GM12878 (cell line): ENCODE measurements at regions not wholly inside any gene's neighbourhood (a gene's known extent, or its start where the extent isn't known, plus 50 kb on each side); places are given as distances from the start of the nearest gene placed in this dataset.

Experiments used
- ATAC-seq: fragments of 200-7000 bp; cut with Tn5 transposase; 3 replicates; pipeline ENCODE4 v1.9.1; 2020; ENCODE audit warnings: mild to moderate bottlenecking, moderate library complexity
- BruUV-seq: library from RNA; stranded (reverse); fragments of 400-500 nt; replicated peaks from 2 replicates; lab custom pipeline; 2021; lab: Mats Ljungman, UMichigan
- CTCF ChIA-PET: fragments of 300-600 bp; sonication (Branson Sonifier 250); formaldehyde crosslinking; extraction: SDS; loops from one replicate; lab custom pipeline; 2021; ENCODE audit warnings: inconsistent platforms; lab: Yijun Ruan, JAX
- POLR2A ChIA-PET: fragments of 350-600 bp; formaldehyde crosslinking; extraction: SDS; loops from one replicate; lab custom pipeline; 2021; ENCODE audit warnings: inconsistent platforms; lab: Charles Lee
- RAD21 ChIA-PET: fragments of 300-600 bp; sonication (Branson Sonifier 250); formaldehyde crosslinking; loops from one replicate; lab custom pipeline; 2023; ENCODE audit warnings: antibody characterized with exemption; ENCODE audit not compliant: unreplicated experiment; lab: Charles Lee
- SMC1A ChIA-PET: fragments of 300-600 bp; sonication (Branson Sonifier 250); formaldehyde crosslinking; loops from one replicate; lab custom pipeline; 2023; ENCODE audit not compliant: unreplicated experiment, uncharacterized antibody; lab: Charles Lee
- DNase-seq: peaks from one replicate; pipeline ENCODE4 v3.0.0-alpha.2; 2011; ENCODE audit warnings: low read depth, low spot score
- FAIRE-seq: peaks from 3 replicates; lab custom pipeline; 2011; peaks lifted over from hg19 to GRCh38; lab: Jason Lieb, UNC
- H2AFZ ChIP-seq: 2 replicates; pipeline ENCODE4 v1.6.0; 2011; ENCODE audit warnings: low read depth, low read length, control low read depth; ENCODE audit not compliant: control insufficient read depth
- H3K27ac ChIP-seq: 2 replicates; pipeline ENCODE4 v1.5.1; 2011; ENCODE audit warnings: control low read depth; ENCODE audit not compliant: control insufficient read depth, insufficient read depth
- H3K27me3 ChIP-seq, 2 experiments: replicated peaks in 1 of 2; 2 replicates each; pipeline versions ENCODE4 v1.6.0 to v1.6.1; 2011; ENCODE audit warnings: low read length in 1 of 2; ENCODE audit not compliant: control insufficient read depth in 2 of 2, insufficient read depth in 2 of 2
- H3K36me3 ChIP-seq, 2 experiments: 2 replicates each; pipeline ENCODE4 v1.5.1; 2011; ENCODE audit warnings: low read length in 1 of 2; ENCODE audit not compliant: control insufficient read depth in 2 of 2, insufficient read depth in 2 of 2
- H3K4me1 ChIP-seq: 2 replicates; pipeline ENCODE4 v1.6.1; 2011; ENCODE audit warnings: mild to moderate bottlenecking, low read length, moderate library complexity, mixed read lengths; ENCODE audit not compliant: control insufficient read depth, insufficient read depth
- H3K4me2 ChIP-seq: 2 replicates; pipeline ENCODE4 v1.6.0; 2011; ENCODE audit warnings: control low read depth; ENCODE audit not compliant: control insufficient read depth, insufficient read depth
- H3K4me3 ChIP-seq: fragments of 200-600 bp; sonication (generic); 2 replicates; pipeline ENCODE4 v1.5.1; 2016
- H3K79me2 ChIP-seq: 2 replicates; pipeline ENCODE4 v1.6.0; 2011; ENCODE audit warnings: low read length; ENCODE audit not compliant: control insufficient read depth, insufficient read depth
- H3K9ac ChIP-seq: 2 replicates; pipeline ENCODE4 v1.8.0; 2011; ENCODE audit warnings: low read length, control low read depth, mixed read lengths; ENCODE audit not compliant: control insufficient read depth, insufficient read depth
- H3K9me3 ChIP-seq: replicated peaks from 3 replicates; pipeline ENCODE4 v1.5.1; 2011; ENCODE audit warnings: mild to moderate bottlenecking, low read length; ENCODE audit not compliant: control insufficient read depth, insufficient read depth
- H4K20me1 ChIP-seq: 2 replicates; pipeline ENCODE4 v1.6.0; 2011; ENCODE audit not compliant: control insufficient read depth, insufficient read depth
- CUX1 ChIP-seq: IDR thresholded peaks from 2 replicates; pipeline ENCODE4 v1.6.1; 2012; ENCODE audit warnings: improper control_type of control experiment, low read depth, low read length; ENCODE audit not compliant: insufficient replicate concordance
- ELK1 ChIP-seq: IDR thresholded peaks from 2 replicates; pipeline ENCODE4 v1.6.1; 2012; ENCODE audit warnings: low read depth, low read length, improper control_type of control experiment
- HDGF ChIP-seq: fragments of 450-650 bp; IDR thresholded peaks from 2 replicates; pipeline ENCODE4 v1.6.1; 2016; ENCODE audit warnings: antibody characterized with exemption
- KLF5 ChIP-seq: fragments of 450-650 bp; IDR thresholded peaks from 2 replicates; pipeline ENCODE4 v1.6.1; 2014; ENCODE audit warnings: mild to moderate bottlenecking; ENCODE audit not compliant: partially characterized antibody
- NFYA ChIP-seq: IDR thresholded peaks from 2 replicates; pipeline ENCODE4 v1.6.1; 2011; ENCODE audit warnings: low read depth, mild to moderate bottlenecking, low read length, improper control_type of control experiment, borderline replicate concordance
- POU2F2 ChIP-seq: IDR thresholded peaks from 3 replicates; pipeline ENCODE4 v1.6.1; 2011; ENCODE audit warnings: low read depth, mild to moderate bottlenecking, low read length, borderline replicate concordance
- PRDM15 ChIP-seq: fragments of 450-650 bp; formaldehyde crosslinking; IDR thresholded peaks from 2 replicates; pipeline ENCODE4 v1.4.0; 2020; ENCODE audit warnings: mild to moderate bottlenecking, moderate library complexity
- RAD21 ChIP-seq: IDR thresholded peaks from 2 replicates; pipeline ENCODE4 v1.6.1; 2011; ENCODE audit warnings: mild to moderate bottlenecking, low read depth, low read length, moderate library complexity; ENCODE audit not compliant: insufficient read depth
- SKIL ChIP-seq: fragments of 450-650 bp; IDR thresholded peaks from 2 replicates; pipeline ENCODE4 v1.6.1; 2017; ENCODE audit warnings: mild to moderate bottlenecking, low read depth, inconsistent platforms; ENCODE audit not compliant: poor library complexity, severe bottlenecking
- SMC3 ChIP-seq: IDR thresholded peaks from 2 replicates; pipeline ENCODE4 v1.6.1; 2011; ENCODE audit warnings: low read length, improper control_type of control experiment, borderline replicate concordance
- SP1 ChIP-seq: IDR thresholded peaks from one replicate; pipeline ENCODE4 v1.6.1; 2011; ENCODE audit warnings: low read depth, low read length
- TARDBP ChIP-seq: IDR thresholded peaks from 2 replicates; pipeline ENCODE4 v1.6.1; 2016; ENCODE audit warnings: borderline replicate concordance
- WRNIP1 ChIP-seq: IDR thresholded peaks from 2 replicates; pipeline ENCODE4 v1.6.1; 2011; ENCODE audit warnings: low read depth, low read length, improper control_type of control experiment, borderline replicate concordance
- WGBS: methylation state at CpG from one replicate; pipeline ENCODE4 v1.1.6; 2016; ENCODE audit warnings: low lambda C conversion rate; ENCODE audit not compliant: insufficient replicate concordance, insufficient coverage; ENCODE audit errors: missing lambda C conversion rate; 5-methylcytosine and 5-hydroxymethylcytosine counted together
- in situ Hi-C: fragments of 300-500 bp; cut with MboI; formaldehyde crosslinking; loops from 9 replicates; pipeline ENCODE4 v1.14.3; 2018; ENCODE audit warnings: mixed read lengths
- intact Hi-C: fragments of 100-400 bp; cut with micrococcal nuclease; formaldehyde crosslinking; loops from one replicate; pipeline ENCODE4 v1.14.2; 2022; ENCODE audit not compliant: unreplicated experiment

- Histone ChIP-seq H4K20me1 (no peaks in the 10 kb centered on the region), H3K27me3 (no peaks in the 10 kb centered on the region; a peak in 1 of 4 replicates), H3K4me1 (peaks cover 7% of the 10 kb centered on the region; the same call in 1 of the 2 replicates), H2AFZ (no peak overlapping the region), H3K4me3 (no peak overlapping the region), H3K9ac (no peak overlapping the region), H3K79me2 (no peaks in the 10 kb centered on the region), H3K4me2 (no peak overlapping the region), H3K27ac (no peak overlapping the region), H3K36me3 (no peaks in the 10 kb centered on the region), H3K9me3 (no peaks in the 10 kb centered on the region)
- BruUV-seq: no TSS peak
- 55% methylated on average over 4 of the region's 4 CpGs for WGBS
- POLR2A ChIA-PET: no interaction called here
- DNase-seq (no peak), ATAC-seq (no peak), FAIRE-seq (no peak)
- SMC1A ChIA-PET: no interaction called here
- intact Hi-C loops (no loop called here), in situ Hi-C loops (no loop called here)
- RAD21 ChIA-PET: no interaction called here
- CTCF ChIA-PET: no interaction called here
- TF ChIP-seq POU2F2 (no peak), SP1 (no peak), SKIL (no peak), WRNIP1 (no peak), ELK1 (no peak), KLF5 (no peak), TARDBP (no peak), RAD21 (no peak), PRDM15 (no peak), NFYA (no peak), HDGF (no peak), CUX1 (no peak), SMC3 (no peak)
These were observed 390.7 kb downstream of the DMAC1 start for GRCh38 chr9:7408845-7409244.
